ENCODE measurements at regions not wholly inside any gene's neighbourhood (a gene's known extent, or its start where the extent isn't known, plus 50 kb on each side); places are given as distances from the start of the nearest gene placed in this dataset.
"Not testable (repeated sequence)": the region's sequence is repeated elsewhere in the genome, so short reads cannot be mapped to it uniquely, and the experiment has no call there.

- DNase-seq, result no peak
Observed at GRCh38 chr7:84879570-84880325, 307.1 kb downstream of the SEMA3D start.

GRCh38 chr7:84877943-84878570 is 308.8 kb downstream of the SEMA3D start:
- DNase-seq, result no peak

GRCh38 chr7:84876061-84876821 is 310.6 kb downstream of the SEMA3D start:
- DNase-seq, result no peak

- DNase-seq, result no peak
Observed at GRCh38 chr7:84865560-84865959, 321.3 kb downstream of the SEMA3D start.

GRCh38 chr7:84857336-84857735 is 329.5 kb downstream of the SEMA3D start:
- DNase-seq, result no peak

GRCh38 chr7:84855758-84856157 is 331.1 kb downstream of the SEMA3D start:
- DNase-seq, result no peak

GRCh38 chr7:84848974-84849372 is 337.9 kb downstream of the SEMA3D start:
- DNase-seq, result not testable (repeated sequence)

- DNase-seq, result no peak
Observed at GRCh38 chr7:84848219-84848973, 338.5 kb downstream of the SEMA3D start.

GRCh38 chr7:84847790-84848189 is 339.1 kb downstream of the SEMA3D start:
- DNase-seq, result no peak

GRCh38 chr7:84847038-84847437 is 339.8 kb downstream of the SEMA3D start:
- no peak for DNase-seq

GRCh38 chr7:84845971-84846370 is 340.9 kb downstream of the SEMA3D start:
- DNase-seq, result no peak

- no peak for DNase-seq
Observed at GRCh38 chr7:84844771-84845170, 342.1 kb downstream of the SEMA3D start.

GRCh38 chr7:84841809-84842208 is 345.0 kb downstream of the SEMA3D start:
- no peak for DNase-seq

GRCh38 chr7:84838857-84839256 is 348.0 kb downstream of the SEMA3D start:
- DNase-seq, result no peak

- no peak for DNase-seq
Observed at GRCh38 chr7:84837405-84837804, 349.5 kb downstream of the SEMA3D start.

GRCh38 chr7:84829719-84830118 is 357.1 kb downstream of the SEMA3D start:
- no peak for DNase-seq

GRCh38 chr7:84824057-84824651 is 362.7 kb downstream of the SEMA3D start:
- DNase-seq, result no peak

GRCh38 chr7:84823530-84823929 is 363.3 kb downstream of the SEMA3D start:
- DNase-seq, result no peak

GRCh38 chr7:84822941-84823510 is 363.8 kb downstream of the SEMA3D start:
- no peak for DNase-seq

GRCh38 chr7:84821671-84822534 is 365.0 kb downstream of the SEMA3D start:
- DNase-seq, result no peak

GRCh38 chr7:84820481-84820880 is 366.4 kb downstream of the SEMA3D start:
- no peak for DNase-seq

Measured in NCI-H1694 treated with DMSO at 0.1 percent for 48 hours (cell line).